Esophagus mucosa (tissue), 1 donor: ENCODE measurements at regions not wholly inside any gene's neighbourhood (a gene's known extent, or its start where the extent isn't known, plus 50 kb on each side); places are given as distances from the start of the nearest gene placed in this dataset.
"Not testable (repeated sequence)": the region's sequence is repeated elsewhere in the genome, so short reads cannot be mapped to it uniquely, and the experiment has no call there.

Source experiments
- ATAC-seq: fragments of 200-7000 bp; cut with Tn5 transposase; one replicate; pipeline ENCODE4 v1.9.1; 2020
- donor health status: DM: yes; HTN: yes; CAD: no.

DNA sequence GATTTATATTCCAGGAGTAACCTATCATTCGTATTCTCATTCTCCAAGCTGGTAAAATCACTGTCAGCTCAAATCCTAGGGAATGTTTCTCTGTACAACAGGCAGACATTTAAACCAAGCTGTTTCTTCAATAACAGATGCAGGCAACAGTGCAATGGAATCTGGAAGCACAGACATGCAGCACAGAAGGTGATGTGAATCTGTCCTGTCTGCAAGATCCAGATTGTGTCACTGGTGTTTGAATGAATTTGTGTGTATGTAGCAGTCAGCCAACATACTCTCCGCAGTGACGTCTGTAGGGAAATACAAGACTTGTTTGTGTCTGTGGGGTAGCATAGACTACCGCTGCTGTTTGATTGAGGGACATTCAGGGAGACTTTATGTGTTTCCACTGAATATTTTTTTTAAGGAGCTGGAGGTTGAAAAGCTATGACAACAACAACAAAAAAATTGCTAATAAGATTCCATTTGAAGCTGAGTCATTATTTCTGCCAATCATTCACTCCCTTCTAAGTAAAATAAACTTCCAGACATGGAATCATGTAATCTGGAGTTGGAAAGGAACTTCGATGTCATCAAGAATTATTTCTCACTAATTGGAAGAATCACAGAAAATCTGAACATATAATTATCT is 122.9 kb upstream of the MYO3A start:
- ATAC-seq: no peak

DNA sequence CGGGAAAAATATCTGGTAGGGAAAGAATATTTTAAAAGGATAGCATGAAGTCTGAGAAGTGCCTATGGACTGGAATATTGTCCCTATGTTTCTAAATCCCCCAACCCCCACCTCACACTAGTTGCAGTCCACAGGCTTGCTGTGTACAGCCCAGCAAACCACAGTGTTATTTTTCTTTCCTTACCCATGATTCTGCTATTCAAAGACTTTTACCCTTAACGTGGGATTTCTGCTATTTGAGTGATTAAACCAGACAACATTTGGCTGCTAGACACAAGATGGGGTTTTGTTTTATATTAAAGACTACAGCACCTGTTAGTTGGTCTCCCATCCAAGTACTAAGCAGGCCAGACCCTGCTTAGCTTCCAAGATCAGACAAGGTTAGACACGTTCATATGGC is 120.5 kb upstream of the MYO3A start:
- no peak for ATAC-seq

GRCh38 chr10:25815236-25815635 is 118.8 kb upstream of the MYO3A start:
- no peak for ATAC-seq

GRCh38 chr10:25815999-25816768 is 117.8 kb upstream of the MYO3A start:
- no peak for ATAC-seq

GRCh38 chr10:25817200-25817599 is 116.8 kb upstream of the MYO3A start:
- no peak for ATAC-seq

GRCh38 chr10:25818751-25819150 is 115.3 kb upstream of the MYO3A start:
- no peak for ATAC-seq

- ATAC-seq: no peak
Observed at GRCh38 chr10:25820472-25820871, 113.6 kb upstream of the MYO3A start.

DNA sequence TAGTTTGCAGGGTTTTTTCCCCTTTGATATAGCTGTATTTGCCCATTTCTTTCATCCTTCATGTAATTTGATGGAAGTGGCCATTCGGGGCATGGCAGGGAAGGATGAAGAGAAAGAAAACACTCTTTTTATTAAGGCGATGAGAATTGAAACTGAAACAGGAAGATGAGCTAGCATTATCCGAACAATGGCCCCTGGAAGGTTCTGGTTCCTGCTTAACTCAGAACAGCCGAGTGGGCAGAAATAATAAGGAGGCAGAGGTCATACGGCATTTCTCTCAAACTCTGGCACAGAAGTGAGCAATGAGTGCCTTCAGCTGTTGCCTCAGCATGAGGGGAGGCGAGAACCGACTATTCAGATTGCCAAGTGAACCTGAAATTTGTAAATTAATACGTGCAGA is 113.2 kb upstream of the MYO3A start:
- ATAC-seq: no peak

DNA sequence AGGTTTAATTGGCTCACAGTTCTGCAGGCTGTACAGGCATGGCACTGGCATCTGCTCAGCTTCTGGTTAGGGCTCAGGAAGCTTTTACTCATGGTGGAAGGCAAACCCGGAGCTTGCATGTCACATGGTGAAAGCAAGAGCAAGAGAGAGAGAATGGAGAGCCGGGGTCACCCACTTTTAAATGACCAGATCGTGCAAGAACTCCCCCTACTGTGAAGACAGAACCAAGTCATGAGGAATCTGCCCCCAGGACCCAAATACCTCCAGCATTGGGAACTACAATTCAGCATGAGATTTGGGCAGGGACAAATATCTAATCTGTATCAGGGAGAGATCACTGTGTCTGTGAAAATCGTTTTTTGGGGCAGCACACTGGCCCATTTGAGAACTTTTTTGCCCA is 110.0 kb upstream of the MYO3A start:
- no peak for ATAC-seq

DNA sequence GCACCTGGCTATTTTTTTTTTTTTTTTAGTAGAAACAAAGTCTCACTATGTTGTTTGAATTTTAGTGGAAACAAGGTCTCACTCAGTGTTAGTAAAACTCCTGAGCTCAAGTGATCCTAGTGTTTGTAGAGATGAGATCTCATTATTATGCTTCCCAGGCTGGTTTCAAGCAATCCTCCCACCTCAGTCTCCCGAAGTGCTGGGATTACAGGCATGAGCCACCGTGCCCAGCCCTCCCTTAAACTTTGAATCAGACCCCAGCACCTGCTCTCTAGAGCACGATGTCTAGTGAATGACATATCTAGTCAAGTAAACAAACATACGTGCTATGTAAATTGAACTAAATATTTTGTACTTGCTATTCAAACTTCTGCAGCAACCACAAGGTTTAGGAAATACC is 105.6 kb upstream of the MYO3A start:
- no peak for ATAC-seq

DNA sequence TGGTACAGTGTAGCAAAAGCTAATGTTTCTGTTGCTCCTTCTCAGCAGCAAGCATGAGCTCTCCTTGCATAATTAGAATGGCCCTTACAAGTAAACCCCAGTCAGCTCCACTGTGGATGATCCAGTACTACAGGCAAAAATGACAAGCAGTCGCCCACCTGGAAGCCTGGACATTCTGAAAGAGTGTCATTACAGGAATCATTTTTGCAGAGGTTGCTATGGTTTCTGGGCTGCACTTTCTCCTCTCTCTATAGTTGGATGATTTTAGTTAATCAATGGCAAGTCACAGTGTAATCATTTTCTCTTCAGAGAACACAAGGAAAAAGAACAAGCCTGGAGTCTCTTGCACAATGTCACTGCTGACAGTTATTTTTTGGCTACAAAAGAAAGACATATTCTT is 102.9 kb upstream of the MYO3A start:
- ATAC-seq: no peak

DNA sequence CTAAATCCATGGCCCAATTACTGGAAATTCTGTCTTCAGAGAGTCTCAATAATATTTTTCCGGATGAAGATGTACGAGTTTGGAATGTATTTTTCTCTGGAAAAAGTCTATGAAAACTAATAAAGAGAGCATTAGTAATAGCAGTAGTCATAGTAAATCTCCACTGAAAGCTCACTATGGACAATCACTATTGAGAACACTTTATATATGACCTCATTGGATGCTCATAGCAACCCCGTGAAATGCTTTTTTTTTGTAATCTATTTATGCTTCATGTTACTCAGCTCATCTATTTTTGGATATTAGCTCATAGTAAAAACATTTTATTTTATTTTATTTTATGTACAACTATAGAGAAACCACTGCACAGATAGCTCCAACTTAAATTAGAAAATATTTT is 94.3 kb upstream of the MYO3A start:
- ATAC-seq: no peak

- not testable (repeated sequence) for ATAC-seq
Observed at GRCh38 chr10:25840875-25841274, 93.2 kb upstream of the MYO3A start.

DNA sequence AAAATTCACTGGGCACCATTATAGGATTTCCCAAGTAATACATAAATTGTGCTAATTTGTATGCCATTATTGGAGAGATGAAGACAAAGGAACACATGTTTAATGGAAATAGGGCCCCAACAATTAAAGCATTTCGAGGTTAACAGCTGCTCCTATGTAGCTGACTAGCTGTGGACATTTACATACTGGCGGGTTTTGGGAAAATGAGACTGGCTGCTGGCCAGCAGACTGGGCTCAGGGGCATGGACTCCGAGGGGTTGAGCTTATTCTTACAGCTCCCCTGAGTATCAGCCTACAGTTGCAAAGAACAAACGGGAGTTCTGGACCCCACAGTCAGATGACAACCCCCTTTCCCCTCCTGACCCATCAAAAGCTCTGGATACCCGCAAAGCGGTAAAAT is 91.9 kb upstream of the MYO3A start:
- no peak for ATAC-seq

DNA sequence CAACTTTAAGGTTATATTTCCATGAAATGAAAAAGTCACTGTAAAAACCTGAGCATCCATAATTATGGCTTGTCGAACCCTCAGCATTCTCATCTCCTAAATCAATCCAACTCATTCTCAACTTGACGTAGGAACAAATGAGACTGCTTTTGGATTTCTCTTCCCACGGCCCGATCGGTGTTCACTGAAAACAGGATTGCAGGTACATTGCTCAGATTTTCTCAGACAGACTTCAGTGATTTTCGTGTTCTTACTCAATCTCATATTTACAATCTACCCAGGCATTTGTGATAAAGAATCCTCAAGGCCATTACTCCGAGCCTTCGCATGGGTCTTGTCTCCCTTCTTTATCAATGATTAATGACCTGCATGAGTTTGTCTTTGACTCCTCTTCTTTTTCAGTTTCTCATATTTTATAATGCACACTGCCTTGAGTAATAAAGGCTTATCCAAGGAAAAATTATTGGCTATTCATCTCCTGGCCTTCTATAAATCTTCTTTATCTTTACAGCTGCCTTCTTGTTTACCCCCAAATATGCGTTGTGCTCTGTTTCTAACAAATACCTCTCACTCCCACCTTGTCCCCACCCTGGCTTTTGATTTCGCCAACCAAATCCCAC is 90.4 kb upstream of the MYO3A start:
- no peak for ATAC-seq

DNA sequence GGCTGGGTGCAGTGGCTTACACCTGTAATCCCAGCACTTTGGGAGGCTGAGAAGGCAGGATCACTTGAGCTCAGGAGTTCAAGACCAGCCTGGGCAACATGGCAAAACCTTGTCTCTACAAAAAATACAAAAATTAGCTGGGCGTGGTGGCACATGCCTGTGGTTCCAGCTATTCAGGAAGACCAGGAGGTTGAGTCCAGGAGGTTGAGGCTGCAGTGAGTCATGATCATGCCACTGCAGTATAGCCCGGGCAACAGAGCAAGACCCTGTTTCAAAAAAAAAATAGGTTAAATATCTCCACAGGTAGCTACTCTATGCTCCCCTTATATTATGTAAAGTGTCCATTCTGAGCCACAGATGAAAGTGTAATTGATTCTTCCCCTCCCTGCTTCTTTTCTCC is 89.3 kb upstream of the MYO3A start:
- not testable (repeated sequence) for ATAC-seq

DNA sequence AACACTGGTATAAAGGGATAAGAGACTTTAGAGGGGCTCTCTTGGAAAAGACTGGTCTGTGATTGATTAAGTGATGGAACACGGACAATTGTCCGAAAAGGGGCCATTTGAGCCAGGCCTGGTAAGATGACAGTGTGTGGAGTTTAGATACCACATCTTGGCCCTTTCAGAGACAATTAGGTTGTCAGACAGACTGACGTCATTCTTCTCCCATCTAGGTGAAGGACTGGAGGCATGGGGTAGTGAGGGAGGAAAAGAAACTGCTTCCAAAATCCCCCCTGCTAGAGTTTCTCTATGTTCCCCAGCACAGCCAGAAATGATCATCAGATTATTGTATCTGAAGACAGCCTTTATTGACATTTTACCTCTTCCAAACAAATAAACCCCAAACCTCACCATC is 84.8 kb upstream of the MYO3A start:
- no peak for ATAC-seq

DNA sequence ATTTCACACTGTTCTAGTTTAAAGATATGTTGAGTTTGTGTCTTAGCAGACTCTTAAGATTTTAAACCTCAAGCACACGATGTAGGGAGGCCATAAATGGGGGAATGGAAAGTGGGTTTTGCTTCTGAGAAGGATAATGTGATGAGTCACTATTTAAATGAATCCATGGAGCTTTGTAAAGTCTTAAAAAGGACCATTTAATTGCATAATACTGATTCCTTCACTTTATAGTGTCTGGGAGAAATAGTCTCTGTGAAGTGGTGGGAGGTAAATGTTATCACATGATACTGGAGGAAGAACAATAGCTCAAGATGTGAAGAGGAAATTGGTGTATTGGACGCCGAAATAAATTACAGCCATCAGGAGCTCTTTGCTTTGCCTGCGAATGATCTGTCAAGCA is 84.0 kb upstream of the MYO3A start:
- ATAC-seq: no peak

GRCh38 chr10:25851548-25851947 is 82.5 kb upstream of the MYO3A start:
- no peak for ATAC-seq

GRCh38 chr10:25852364-25852941 is 81.6 kb upstream of the MYO3A start:
- ATAC-seq: no peak

GRCh38 chr10:25858076-25858475 is 76.0 kb upstream of the MYO3A start:
- ATAC-seq: no peak

GRCh38 chr10:25865267-25865666 is 68.8 kb upstream of the MYO3A start:
- no peak for ATAC-seq

DNA sequence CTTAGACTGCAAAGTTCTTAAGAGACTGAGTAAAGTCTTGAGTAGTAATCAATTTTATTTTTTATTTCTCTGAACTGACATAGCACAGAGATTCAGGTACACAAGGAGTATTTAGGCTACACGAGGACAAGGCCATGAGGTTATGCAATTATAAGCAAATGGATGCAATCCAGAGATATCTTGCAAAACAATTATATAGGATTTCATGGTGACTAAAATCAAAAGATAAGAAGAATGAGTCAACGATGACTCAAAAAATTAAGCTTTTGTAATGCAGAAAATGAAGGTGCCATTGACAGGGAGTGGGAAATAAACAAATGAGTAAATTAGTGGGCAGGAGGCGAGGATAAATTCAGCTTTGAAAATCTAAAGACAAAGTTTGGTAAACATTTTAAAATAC is 66.7 kb upstream of the MYO3A start:
- no peak for ATAC-seq

- ATAC-seq: no peak
Observed at GRCh38 chr10:25869067-25869591, 64.9 kb upstream of the MYO3A start.
